Uterus (tissue), 2 donors: ENCODE measurements at regions not wholly inside any gene's neighbourhood (a gene's known extent, or its start where the extent isn't known, plus 50 kb on each side); places are given as distances from the start of the nearest gene placed in this dataset.

ENCODE experiments used
- POLR2A ChIP-seq, 2 donors: fragments of 450-650 bp; IDR thresholded peaks; one replicate each; pipeline ENCODE4 v1.6.1; 2016; ENCODE audit warnings: antibody characterized with exemption in 2 of 2, mild to moderate bottlenecking in 1 of 2, moderate library complexity in 1 of 2
- TF ChIP-seq, protein P1 (sequence below), 4 experiments: fragments of 200-600 bp in 2 of 4; fragments of 450-650 bp in 2 of 4; sonication (generic) in 2 of 4; IDR thresholded peaks; one replicate each; pipeline ENCODE4 v1.5.1; 2016 to 2019; ENCODE audit warnings: antibody characterized with exemption in 4 of 4, mild to moderate bottlenecking in 2 of 4, moderate library complexity in 1 of 4

DNA sequence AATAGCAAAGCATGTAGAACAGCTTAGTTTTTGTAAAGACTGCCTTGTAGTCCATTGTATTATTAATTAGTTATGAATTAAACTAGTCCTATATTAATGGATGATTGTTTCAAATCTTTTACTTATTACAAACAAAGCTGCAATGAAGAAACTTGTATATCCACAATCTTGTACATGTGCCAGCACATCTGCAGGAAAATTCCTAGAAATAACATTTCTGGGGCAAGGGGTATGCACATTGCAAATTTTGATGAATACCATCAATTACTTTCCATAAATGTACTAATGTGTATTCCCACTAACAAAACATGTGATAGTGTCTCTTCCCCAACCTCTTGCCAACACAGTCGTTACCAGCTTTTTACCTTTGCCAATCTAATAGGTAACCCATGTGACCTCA is 73.6 kb upstream of the AKAP12 start:
- TF ChIP-seq, protein P1, sequence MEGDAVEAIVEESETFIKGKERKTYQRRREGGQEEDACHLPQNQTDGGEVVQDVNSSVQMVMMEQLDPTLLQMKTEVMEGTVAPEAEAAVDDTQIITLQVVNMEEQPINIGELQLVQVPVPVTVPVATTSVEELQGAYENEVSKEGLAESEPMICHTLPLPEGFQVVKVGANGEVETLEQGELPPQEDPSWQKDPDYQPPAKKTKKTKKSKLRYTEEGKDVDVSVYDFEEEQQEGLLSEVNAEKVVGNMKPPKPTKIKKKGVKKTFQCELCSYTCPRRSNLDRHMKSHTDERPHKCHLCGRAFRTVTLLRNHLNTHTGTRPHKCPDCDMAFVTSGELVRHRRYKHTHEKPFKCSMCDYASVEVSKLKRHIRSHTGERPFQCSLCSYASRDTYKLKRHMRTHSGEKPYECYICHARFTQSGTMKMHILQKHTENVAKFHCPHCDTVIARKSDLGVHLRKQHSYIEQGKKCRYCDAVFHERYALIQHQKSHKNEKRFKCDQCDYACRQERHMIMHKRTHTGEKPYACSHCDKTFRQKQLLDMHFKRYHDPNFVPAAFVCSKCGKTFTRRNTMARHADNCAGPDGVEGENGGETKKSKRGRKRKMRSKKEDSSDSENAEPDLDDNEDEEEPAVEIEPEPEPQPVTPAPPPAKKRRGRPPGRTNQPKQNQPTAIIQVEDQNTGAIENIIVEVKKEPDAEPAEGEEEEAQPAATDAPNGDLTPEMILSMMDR (IDR thresholded peaks at IDR 0.05) = no peak
- no peak for TF ChIP-seq POLR2A (IDR thresholded peaks at IDR 0.05)
